ENCODE measurements at regions not wholly inside any gene's neighbourhood (a gene's known extent, or its start where the extent isn't known, plus 50 kb on each side); places are given as distances from the start of the nearest gene placed in this dataset.
"Not testable (repeated sequence)": the region's sequence is repeated elsewhere in the genome, so short reads cannot be mapped to it uniquely, and the experiment has no call there.

DNA sequence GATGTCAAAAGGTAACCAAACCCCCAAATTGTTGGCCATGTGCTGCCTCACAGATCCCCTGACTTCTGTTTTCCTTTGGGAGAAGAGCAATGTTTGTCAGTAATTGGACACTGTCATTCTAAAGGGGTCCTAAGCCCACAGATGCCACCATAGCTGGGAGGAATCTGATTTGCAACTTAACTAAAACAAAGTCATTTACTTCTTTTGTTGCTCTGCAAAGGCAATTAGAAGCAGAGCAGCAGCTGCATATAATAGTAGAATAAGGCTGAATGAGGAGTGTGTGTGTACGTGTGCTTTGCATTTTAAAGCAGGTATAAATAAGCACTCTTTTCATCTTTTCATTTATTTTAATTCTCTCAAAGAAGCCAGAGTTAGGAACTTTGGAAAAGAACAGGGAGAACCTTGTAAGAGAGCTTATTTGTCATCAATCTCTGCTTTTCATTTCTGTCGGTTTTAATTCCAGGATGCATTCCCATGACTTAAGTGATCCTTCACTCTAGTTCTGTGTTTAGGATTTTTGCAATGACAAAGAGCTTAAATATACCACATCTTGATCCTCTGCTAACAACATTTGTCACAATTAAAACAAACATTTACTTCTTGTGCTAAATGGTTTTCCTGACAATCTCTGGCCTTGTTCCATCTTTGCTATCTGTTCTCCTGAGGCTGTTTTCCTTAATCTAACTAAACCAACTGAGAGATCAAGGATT is 530.2 kb upstream of the CBLB start:
- DNase-seq (ENCODE audit: low spot score), result no peak

DNA sequence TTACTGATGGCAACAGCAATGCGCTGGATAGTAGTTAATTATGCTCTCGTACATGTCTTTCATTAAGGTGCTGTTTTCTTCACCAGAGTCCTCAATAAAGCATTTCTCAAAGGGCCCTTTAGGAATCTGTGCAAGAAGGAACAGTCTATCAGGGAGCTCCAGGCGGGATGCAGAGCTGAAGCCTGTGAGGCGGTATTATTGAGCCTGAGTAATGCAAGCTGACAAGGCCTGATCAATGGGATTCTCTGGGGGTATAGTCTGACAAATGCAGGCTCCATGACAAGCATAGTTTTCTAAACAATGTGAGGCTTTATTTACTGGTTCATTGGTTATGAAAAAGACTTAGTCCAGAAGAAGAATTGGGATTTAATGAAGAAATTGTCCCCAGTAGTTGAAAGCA is 530.9 kb upstream of the CBLB start:
- DNase-seq (ENCODE audit: low spot score), result no peak

GRCh38 chr3:106401666-106402490 is 533.1 kb upstream of the CBLB start:
- no peak for DNase-seq (ENCODE audit: low spot score)

- no peak for DNase-seq (ENCODE audit: low spot score)
These were observed 534.7 kb upstream of the CBLB start for GRCh38 chr3:106403371-106404145.

DNA sequence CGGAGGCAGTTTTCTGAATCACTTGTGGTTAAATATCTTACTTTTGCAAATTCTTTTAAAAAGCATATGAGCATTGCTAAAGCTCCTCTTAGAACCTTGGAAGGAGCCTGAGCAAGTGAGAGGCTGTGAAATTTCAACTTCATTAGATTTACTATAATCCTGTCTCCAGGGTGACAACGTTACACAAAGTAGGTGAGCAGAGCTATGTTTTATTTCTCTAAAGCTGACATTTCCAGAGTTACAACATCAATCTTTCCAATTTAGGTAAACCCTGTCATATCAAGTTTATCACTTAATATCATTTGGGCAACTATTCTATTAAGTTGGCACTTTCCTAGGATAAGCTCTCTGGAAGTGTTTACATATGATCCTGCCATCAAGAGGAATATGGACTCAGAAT is 544.9 kb upstream of the CBLB start:
- DNase-seq (ENCODE audit: low spot score), result no peak

- DNase-seq (ENCODE audit: low spot score), result no peak
These were observed 551.8 kb upstream of the CBLB start for GRCh38 chr3:106420628-106421027.

GRCh38 chr3:106421426-106421825 is 552.6 kb upstream of the CBLB start:
- no peak for DNase-seq (ENCODE audit: low spot score)

DNA sequence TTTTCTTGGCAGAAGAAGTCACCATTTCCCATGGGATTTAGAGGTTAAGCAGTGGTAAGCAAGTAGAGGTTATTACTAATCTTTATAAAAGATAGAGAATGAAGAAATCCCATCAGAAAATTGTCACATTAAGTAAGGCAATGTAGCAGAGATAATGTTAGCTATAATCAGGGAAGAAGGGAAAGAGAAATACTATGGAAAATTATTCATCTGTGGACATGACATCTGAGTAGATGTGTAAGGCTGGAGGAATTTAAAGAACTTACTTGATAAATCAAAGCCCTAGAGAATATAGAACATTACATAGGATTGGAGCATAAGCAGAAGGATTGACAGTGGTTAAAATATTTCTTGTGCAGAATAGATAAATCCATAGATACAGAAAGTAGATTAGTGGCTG is 553.1 kb upstream of the CBLB start:
- DNase-seq (ENCODE audit: low spot score), result no peak

DNA sequence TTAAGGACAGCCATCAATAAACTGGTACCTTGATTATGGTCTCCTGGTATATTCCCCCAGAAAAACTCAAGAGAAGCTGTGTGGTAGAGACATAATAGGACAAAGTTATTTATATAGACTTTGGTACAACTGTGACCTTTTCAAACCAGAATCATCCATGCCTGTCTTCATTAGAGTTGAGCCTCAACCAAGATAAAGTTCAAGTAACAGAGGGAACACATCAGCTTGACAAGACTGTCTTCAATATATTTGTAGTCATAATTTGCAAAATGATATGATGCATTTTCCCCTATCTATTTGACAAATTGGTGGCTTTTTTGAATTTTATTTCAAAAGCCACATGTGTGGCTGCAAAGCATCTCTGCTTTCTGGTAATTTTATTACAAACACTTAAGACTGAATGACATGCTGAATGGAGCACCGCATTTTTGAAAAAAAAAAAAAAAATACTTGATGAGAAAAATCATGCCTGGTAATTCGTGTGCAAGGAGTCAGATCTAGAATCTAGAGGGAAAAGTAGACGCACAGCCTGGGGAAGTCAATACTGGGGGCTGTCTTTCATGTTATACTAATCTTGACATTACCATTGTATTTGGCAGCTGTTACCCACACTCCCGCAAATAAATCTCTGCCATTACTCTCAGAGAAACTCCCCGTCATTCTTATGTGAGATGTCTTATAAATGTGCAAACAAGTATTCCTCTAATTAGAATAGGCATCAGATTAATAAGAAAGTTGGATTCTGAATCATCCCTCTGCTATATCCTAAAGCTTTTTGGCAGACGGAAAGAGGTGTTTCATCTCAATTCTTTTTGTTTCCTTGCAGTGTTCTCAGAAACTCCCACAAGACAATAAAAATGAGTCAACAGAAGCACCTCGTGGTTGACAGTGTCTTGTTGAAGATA is 554.8 kb upstream of the CBLB start:
- DNase-seq (ENCODE audit: low spot score), result no peak

GRCh38 chr3:106425026-106425425 is 556.2 kb upstream of the CBLB start:
- no peak for DNase-seq (ENCODE audit: low spot score)

- no peak for DNase-seq (ENCODE audit: low spot score)
These were observed 557.1 kb upstream of the CBLB start for GRCh38 chr3:106425916-106426315.

DNA sequence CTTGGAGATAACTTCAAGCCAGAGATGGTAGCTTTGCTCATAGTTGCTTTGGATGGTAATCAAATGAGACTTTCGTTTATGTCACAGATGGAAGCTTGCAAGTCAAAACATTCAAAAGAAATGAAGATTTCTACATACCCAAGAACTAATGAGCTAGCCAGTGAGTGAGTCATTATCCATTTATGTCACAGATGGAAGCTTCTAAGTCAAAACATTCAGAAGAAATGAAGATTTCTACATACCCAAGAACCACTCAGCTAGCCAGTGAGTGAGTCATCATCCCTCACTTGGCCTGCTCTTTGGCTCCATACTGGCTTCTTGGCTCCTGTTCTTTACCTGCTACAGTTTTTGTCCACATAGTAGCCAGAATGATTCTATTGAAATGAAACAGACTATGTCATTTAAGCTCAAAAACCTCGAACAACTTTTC is 559.8 kb upstream of the CBLB start:
- DNase-seq (ENCODE audit: low spot score), result no peak

GRCh38 chr3:106431721-106432120 is 562.9 kb upstream of the CBLB start:
- no peak for DNase-seq (ENCODE audit: low spot score)

- DNase-seq (ENCODE audit: low spot score), result no peak
These were observed 567.2 kb upstream of the CBLB start for GRCh38 chr3:106435899-106436453.

DNA sequence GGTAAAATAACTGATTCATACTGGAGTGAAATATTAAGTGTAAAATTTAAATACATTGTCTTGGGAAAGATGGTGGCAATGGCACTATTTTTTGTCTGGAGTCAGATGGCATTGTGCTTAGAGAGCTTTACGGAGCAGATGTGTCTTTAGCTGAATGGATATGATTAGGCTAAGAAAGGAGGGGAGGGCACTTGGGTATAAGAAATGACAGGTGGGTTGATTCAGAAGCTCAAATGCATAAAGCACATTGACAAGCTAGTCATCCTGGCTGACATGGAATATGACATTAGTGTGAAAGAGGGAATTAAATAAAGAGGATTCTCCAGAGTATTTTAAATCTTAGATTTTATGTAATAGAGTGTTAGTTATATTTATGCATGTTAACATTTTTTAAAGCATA is 570.1 kb upstream of the CBLB start:
- no peak for DNase-seq (ENCODE audit: low spot score)

DNA sequence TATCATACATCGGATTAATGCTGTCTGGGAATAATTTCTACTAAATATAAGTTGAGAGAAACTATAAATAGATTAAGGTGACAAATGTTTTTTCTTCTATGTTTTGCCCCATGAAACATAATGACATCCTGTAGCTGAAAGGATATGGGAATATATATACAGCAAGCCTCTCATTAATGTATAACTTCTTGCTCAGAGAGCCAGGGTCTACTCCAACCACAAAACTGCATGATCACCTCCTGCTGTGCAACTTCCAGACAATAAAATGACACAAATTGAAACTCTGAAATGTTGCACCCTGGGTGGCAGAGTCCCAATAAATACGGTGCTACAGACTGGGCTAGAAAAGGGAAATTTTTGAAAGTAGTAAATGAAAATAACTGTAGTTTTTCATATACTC is 571.9 kb upstream of the CBLB start:
- DNase-seq (ENCODE audit: low spot score), result no peak

DNA sequence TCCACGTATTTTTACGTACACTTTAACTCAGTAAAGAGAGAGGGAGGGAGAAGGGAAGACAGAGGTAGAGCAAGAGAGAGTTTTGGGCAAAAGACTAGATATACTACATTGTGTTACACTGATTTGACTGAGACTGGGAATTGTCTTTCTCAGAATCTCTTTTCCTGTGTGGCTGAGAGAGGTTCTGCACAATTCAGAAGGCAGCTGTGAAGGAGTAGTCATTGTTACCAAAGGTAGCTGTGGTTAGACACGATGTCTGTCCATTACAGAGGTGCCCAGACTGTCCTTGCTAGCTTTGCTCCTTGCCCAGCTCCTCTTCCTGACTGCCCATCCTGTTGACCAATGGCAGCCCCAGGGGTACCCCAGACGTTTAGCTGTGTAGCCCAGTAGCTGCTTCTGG is 577.5 kb upstream of the CBLB start:
- no peak for DNase-seq (ENCODE audit: low spot score)

- no peak for DNase-seq (ENCODE audit: low spot score)
These were observed 579.0 kb upstream of the CBLB start for GRCh38 chr3:106447723-106448301.

DNA sequence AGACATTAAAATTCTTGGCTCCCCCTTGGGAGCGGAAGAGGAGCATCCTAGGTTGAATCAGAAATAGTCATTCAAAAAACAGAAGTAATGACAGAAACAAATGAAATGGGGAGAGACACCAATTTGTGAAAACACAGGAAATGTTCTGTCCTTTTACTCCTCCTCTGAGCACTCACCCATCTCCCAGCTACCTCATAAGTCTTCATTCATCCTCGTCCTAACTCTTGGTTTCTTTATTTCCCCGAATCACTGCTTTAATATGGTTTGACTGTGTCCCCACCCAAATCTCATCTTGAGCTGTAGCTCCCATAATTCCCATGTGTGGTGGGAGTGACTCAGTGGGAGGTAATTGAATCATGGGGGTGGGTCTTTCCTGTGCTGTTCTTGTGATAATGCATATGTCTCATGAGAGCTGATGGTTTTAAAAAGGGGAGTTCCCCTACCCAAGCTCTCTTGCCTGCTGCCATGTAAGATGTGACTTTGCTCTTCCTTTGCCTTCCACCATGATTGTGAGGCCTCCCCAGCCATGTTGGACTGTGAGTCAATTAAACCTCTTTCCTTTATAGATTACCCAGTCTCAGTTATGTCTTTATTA is 579.7 kb upstream of the CBLB start:
- DNase-seq (ENCODE audit: low spot score), result not testable (repeated sequence)

DNA sequence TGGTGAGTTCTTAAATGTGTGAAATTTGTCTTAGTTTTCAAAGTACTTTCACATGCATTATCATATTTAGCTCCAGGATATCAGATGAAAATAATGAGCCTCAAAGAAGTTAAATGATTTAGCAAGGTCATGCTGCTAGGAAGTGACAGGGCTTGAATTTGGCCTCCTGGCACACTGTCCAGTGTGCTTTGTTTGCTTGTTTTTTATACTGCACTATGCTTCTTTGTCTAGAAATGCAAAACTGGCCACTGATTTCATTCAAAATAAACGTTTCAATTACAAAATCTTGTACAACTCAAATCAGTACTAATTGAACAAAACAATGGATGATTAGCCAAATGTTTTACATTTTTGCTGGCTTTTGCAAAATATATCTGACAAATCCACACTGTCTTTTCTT is 583.3 kb upstream of the CBLB start:
- DNase-seq (ENCODE audit: low spot score), result no peak

- DNase-seq (ENCODE audit: low spot score), result no peak
These were observed 585.7 kb upstream of the CBLB start for GRCh38 chr3:106454497-106454896.
